Loucy (cell line): ENCODE measurements at regions not wholly inside any gene's neighbourhood (a gene's known extent, or its start where the extent isn't known, plus 50 kb on each side); places are given as distances from the start of the nearest gene placed in this dataset.
"Not testable (repeated sequence)": the region's sequence is repeated elsewhere in the genome, so short reads cannot be mapped to it uniquely, and the experiment has no call there.

ENCODE experiments used
- H2AFZ ChIP-seq: fragments of 200-600 bp; sonication (generic); 2 replicates; pipeline ENCODE4 v1.6.0; 2016; ENCODE audit warnings: antibody characterized with exemption, mild to moderate bottlenecking, low read length, moderate library complexity
- H3F3A ChIP-seq: fragments of 200-600 bp; 2 replicates; pipeline ENCODE4 v1.6.0; 2016; ENCODE audit warnings: antibody characterized with exemption, low read depth, mild to moderate bottlenecking
- H3K27me3 ChIP-seq: fragments of 200-600 bp; sonication (generic); 2 replicates; pipeline ENCODE4 v1.6.1; 2014; ENCODE audit warnings: low read length, mild to moderate bottlenecking; ENCODE audit not compliant: insufficient read depth, poor library complexity, severe bottlenecking
- H3K36me3 ChIP-seq: fragments of 200-600 bp; sonication (generic); 2 replicates; pipeline ENCODE4 v1.6.1; 2016; ENCODE audit warnings: low read length; ENCODE audit not compliant: insufficient read depth
- H3K4me1 ChIP-seq: fragments of 200-600 bp; sonication (generic); 2 replicates; pipeline ENCODE4 v1.5.1; 2014; ENCODE audit warnings: low read length, mild to moderate bottlenecking; ENCODE audit not compliant: insufficient read depth, poor library complexity, severe bottlenecking
- H3K4me2 ChIP-seq: fragments of 200-600 bp; sonication (generic); 2 replicates; pipeline ENCODE4 v1.6.0; 2014; ENCODE audit warnings: antibody characterized with exemption, low read length, low read depth, mild to moderate bottlenecking; ENCODE audit not compliant: poor library complexity, severe bottlenecking
- H3K4me3 ChIP-seq: fragments of 200-600 bp; sonication (generic); 2 replicates; pipeline ENCODE4 v1.5.1; 2014; ENCODE audit warnings: low read length, mild to moderate bottlenecking, mixed read lengths; ENCODE audit not compliant: poor library complexity, severe bottlenecking
- H3K79me2 ChIP-seq: fragments of 200-600 bp; sonication (generic); 2 replicates; pipeline ENCODE4 v1.6.1; 2014; ENCODE audit warnings: low read length; ENCODE audit not compliant: insufficient read depth
- H3K9ac ChIP-seq: fragments of 200-600 bp; sonication (generic); 2 replicates; pipeline ENCODE4 v1.6.0; 2014; ENCODE audit warnings: mild to moderate bottlenecking, low read depth, low read length, moderate library complexity; ENCODE audit not compliant: poor library complexity, severe bottlenecking
- H3K9me2 ChIP-seq: fragments of 200-600 bp; sonication (generic); replicated peaks from 2 replicates; pipeline ENCODE4 v1.6.1; 2016; ENCODE audit warnings: low read depth, low read length, mixed read lengths
- H3K9me3 ChIP-seq: fragments of 200-600 bp; sonication (generic); 2 replicates; pipeline ENCODE4 v1.6.1; 2014; ENCODE audit warnings: mild to moderate bottlenecking, antibody characterized with exemption, low read length, low read depth; ENCODE audit not compliant: insufficient read depth
- H4K20me1 ChIP-seq: fragments of 200-600 bp; sonication (generic); 2 replicates; pipeline ENCODE4 v1.6.0; 2014; ENCODE audit warnings: antibody characterized with exemption, low read length, mild to moderate bottlenecking; ENCODE audit not compliant: insufficient read depth, poor library complexity, severe bottlenecking

GRCh38 chr15:20286559-20286958 is 255.0 kb downstream of the GOLGA6L6 start:
- not testable (repeated sequence) for H3K4me2 ChIP-seq, H3K27me3 ChIP-seq, H4K20me1 ChIP-seq, H3K9me3 ChIP-seq, H3K9me2 ChIP-seq, H3K79me2 ChIP-seq, H3K36me3 ChIP-seq, H3K9ac ChIP-seq, H3F3A ChIP-seq, H2AFZ ChIP-seq, H3K4me3 ChIP-seq, H3K4me1 ChIP-seq

- not testable (repeated sequence) for H3K4me3 ChIP-seq, H3K79me2 ChIP-seq, H3K9ac ChIP-seq, H3F3A ChIP-seq, H3K27me3 ChIP-seq, H3K9me2 ChIP-seq, H3K36me3 ChIP-seq, H3K4me2 ChIP-seq, H4K20me1 ChIP-seq, H3K4me1 ChIP-seq, H2AFZ ChIP-seq
- H3K9me3 ChIP-seq, result peaks cover 10% of the 10 kb centered on the region; the same call in 1 of the 2 replicates
These were observed 255.8 kb downstream of the GOLGA6L6 start for GRCh38 chr15:20285696-20286300.

GRCh38 chr15:20284891-20285535 is 256.6 kb downstream of the GOLGA6L6 start:
- not testable (repeated sequence) for H3K36me3 ChIP-seq, H3K4me1 ChIP-seq, H3K79me2 ChIP-seq, H3K9ac ChIP-seq, H3K9me2 ChIP-seq, H4K20me1 ChIP-seq, H3K4me2 ChIP-seq, H3F3A ChIP-seq, H3K27me3 ChIP-seq, H2AFZ ChIP-seq, H3K4me3 ChIP-seq
- H3K9me3 ChIP-seq, result peaks cover 11% of the 10 kb centered on the region; the same call in 1 of the 2 replicates

GRCh38 chr15:20283651-20284050 is 257.9 kb downstream of the GOLGA6L6 start:
- not testable (repeated sequence) for H3K27me3 ChIP-seq, H3K4me1 ChIP-seq, H2AFZ ChIP-seq, H3K4me3 ChIP-seq, H3K4me2 ChIP-seq, H3K9ac ChIP-seq, H3F3A ChIP-seq, H3K9me2 ChIP-seq, H3K79me2 ChIP-seq, H3K36me3 ChIP-seq, H4K20me1 ChIP-seq
- peaks cover 11% of the 10 kb centered on the region; the same call in 1 of the 2 replicates for H3K9me3 ChIP-seq

- H3K9me2 ChIP-seq, H3K36me3 ChIP-seq, H3K9ac ChIP-seq, H4K20me1 ChIP-seq, H3K4me2 ChIP-seq, H3K79me2 ChIP-seq, H2AFZ ChIP-seq, H3F3A ChIP-seq, H3K4me3 ChIP-seq, H3K27me3 ChIP-seq, H3K4me1 ChIP-seq: not testable (repeated sequence)
- peaks cover 11% of the 10 kb centered on the region; the same call in 1 of the 2 replicates for H3K9me3 ChIP-seq
These were observed 259.1 kb downstream of the GOLGA6L6 start for GRCh38 chr15:20282491-20282943.

- H3K9me3 ChIP-seq, result peaks cover 11% of the 10 kb centered on the region; the same call in 1 of the 2 replicates
- not testable (repeated sequence) for H3K4me3 ChIP-seq, H3K4me1 ChIP-seq, H3F3A ChIP-seq, H3K9ac ChIP-seq, H3K79me2 ChIP-seq, H2AFZ ChIP-seq, H3K36me3 ChIP-seq, H3K27me3 ChIP-seq, H3K4me2 ChIP-seq, H4K20me1 ChIP-seq, H3K9me2 ChIP-seq
These were observed 259.9 kb downstream of the GOLGA6L6 start for GRCh38 chr15:20281567-20282275.
